Thymus (tissue), 11 donors: ENCODE measurements at regions not wholly inside any gene's neighbourhood (a gene's known extent, or its start where the extent isn't known, plus 50 kb on each side); places are given as distances from the start of the nearest gene placed in this dataset.

Source experiments
- DNase-seq, 9 donors: peaks; one replicate each; pipeline ENCODE4 v3.0.0-alpha.2; 2013; ENCODE audit warnings: low spot score in 9 of 9, low read depth in 6 of 9, missing footprints in 1 of 9
- H3K27ac ChIP-seq, 2 donors: one replicate each; pipeline ENCODE4 v1.5.1; 2013; ENCODE audit warnings: control low read depth in 1 of 2, low read depth in 1 of 2, low read length in 1 of 2, mild to moderate bottlenecking in 1 of 2, moderate library complexity in 1 of 2
- H3K27me3 ChIP-seq, 2 donors: one replicate each; pipeline ENCODE4 v1.5.1; 2013; ENCODE audit warnings: low read length in 1 of 2; ENCODE audit not compliant: control insufficient read depth in 2 of 2, insufficient read depth in 1 of 2
- H3K36me3 ChIP-seq, 2 donors: one replicate each; pipeline ENCODE4 v1.5.1; 2013; ENCODE audit warnings: low read length in 1 of 2, mild to moderate bottlenecking in 1 of 2, moderate library complexity in 1 of 2; ENCODE audit not compliant: control insufficient read depth in 2 of 2, insufficient read depth in 2 of 2
- H3K4me1 ChIP-seq, 2 donors: one replicate each; pipeline ENCODE4 v1.5.1; 2013; ENCODE audit warnings: low read length in 2 of 2; ENCODE audit not compliant: control insufficient read depth in 2 of 2, insufficient read depth in 2 of 2
- H3K4me3 ChIP-seq, 2 donors: one replicate each; pipeline ENCODE4 v1.5.1; 2013; ENCODE audit warnings: low read length in 2 of 2, control low read depth in 1 of 2, mild to moderate bottlenecking in 1 of 2
- H3K9me3 ChIP-seq, 2 donors: one replicate each; pipeline ENCODE4 v1.5.1; 2013; ENCODE audit warnings: low read length in 1 of 2, mild to moderate bottlenecking in 1 of 2; ENCODE audit not compliant: control insufficient read depth in 2 of 2, insufficient read depth in 1 of 2
- WGBS: extraction: QIAGEN DNeasy Blood & Tissue Kit; methylation state at CpG from one replicate; pipeline ENCODE4 v1.1.7; 2013; 5-methylcytosine and 5-hydroxymethylcytosine counted together
- donor health status: healthy.

DNA sequence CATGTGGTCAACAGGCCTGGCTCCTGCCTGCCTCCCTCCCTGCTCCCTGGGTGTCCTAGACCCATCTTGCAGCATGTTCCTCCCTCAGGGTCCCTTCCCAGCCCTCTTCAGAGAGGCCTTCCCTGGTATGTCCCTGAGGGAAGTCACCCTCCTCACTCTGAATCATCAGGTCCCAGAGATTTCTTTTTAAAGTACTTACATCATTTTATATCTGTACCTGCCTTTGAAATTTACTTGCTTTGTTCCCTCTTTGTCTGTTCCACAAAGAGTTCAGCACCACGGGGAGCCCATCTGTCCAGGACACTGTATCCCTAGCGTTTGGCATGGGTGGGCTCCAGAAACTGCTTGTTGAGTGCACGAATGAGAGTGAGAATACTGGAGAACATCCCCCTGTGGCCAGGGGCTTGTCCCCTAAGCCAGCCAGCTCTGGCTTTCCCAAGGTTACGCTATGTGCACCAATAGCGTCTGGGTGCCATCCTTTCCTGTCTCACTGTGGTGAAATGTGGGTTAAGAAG, 50.6 kb upstream of the IGFBP3 start:
- no peaks in the 10 kb centered on the region for H3K27me3 ChIP-seq
- no peaks in the 10 kb centered on the region for H3K4me1 ChIP-seq
- H3K27ac ChIP-seq, result no peak overlapping the region
- no peak overlapping the region for H3K4me3 ChIP-seq
- DNase-seq, result no peak
- H3K36me3 ChIP-seq, result no peaks in the 10 kb centered on the region
- WGBS, result 95% methylated on average over 5 of the region's 5 CpGs
- H3K9me3 ChIP-seq, result no peaks in the 10 kb centered on the region

DNA sequence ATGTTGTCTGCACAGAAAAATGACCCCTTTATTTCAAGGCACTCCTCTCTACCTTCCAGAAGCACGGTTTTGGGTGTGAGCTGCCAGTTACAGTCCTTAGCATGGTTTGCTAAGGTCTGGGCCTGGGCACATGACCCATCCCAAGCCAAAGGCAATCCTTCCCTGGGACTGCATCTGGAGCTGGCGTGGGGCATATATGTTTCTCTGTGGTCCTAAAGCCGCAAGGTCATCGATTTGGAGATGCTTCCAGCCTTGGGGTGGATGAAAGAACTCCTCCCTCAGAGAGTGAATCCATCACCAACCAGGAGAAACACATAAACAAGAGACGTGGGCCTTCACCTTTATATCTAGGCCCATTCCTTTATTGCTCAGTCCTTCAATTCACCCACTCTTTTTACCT, 50.1 kb upstream of the IGFBP3 start:
- Histone ChIP-seq H3K4me3 (no peak overlapping the region), H3K9me3 (no peaks in the 10 kb centered on the region), H3K36me3 (no peaks in the 10 kb centered on the region), H3K27me3 (no peaks in the 10 kb centered on the region), H3K27ac (no peak overlapping the region), H3K4me1 (no peaks in the 10 kb centered on the region)
- no peak for DNase-seq
- 92% methylated on average over 5 of the region's 5 CpGs for WGBS
